GM12878 (cell line): ENCODE measurements at regions not wholly inside any gene's neighbourhood (a gene's known extent, or its start where the extent isn't known, plus 50 kb on each side); places are given as distances from the start of the nearest gene placed in this dataset.
A peak's percentile ranks its signal among the peaks of the same experiment; 100 is the strongest.

Experiments
- ATAC-seq: fragments of 200-7000 bp; cut with Tn5 transposase; 3 replicates; pipeline ENCODE4 v1.9.1; 2020; ENCODE audit warnings: mild to moderate bottlenecking, moderate library complexity
- BruUV-seq: library from RNA; stranded (reverse); fragments of 400-500 nt; replicated peaks from 2 replicates; lab custom pipeline; 2021; lab: Mats Ljungman, UMichigan
- CTCF ChIA-PET: fragments of 300-600 bp; sonication (Branson Sonifier 250); formaldehyde crosslinking; extraction: SDS; loops from one replicate; lab custom pipeline; 2021; ENCODE audit warnings: inconsistent platforms; lab: Yijun Ruan, JAX
- POLR2A ChIA-PET: fragments of 350-600 bp; formaldehyde crosslinking; extraction: SDS; loops from one replicate; lab custom pipeline; 2021; ENCODE audit warnings: inconsistent platforms; lab: Charles Lee
- RAD21 ChIA-PET: fragments of 300-600 bp; sonication (Branson Sonifier 250); formaldehyde crosslinking; loops from one replicate; lab custom pipeline; 2023; ENCODE audit warnings: antibody characterized with exemption; ENCODE audit not compliant: unreplicated experiment; lab: Charles Lee
- SMC1A ChIA-PET: fragments of 300-600 bp; sonication (Branson Sonifier 250); formaldehyde crosslinking; loops from one replicate; lab custom pipeline; 2023; ENCODE audit not compliant: unreplicated experiment, uncharacterized antibody; lab: Charles Lee
- DNase-seq: peaks from one replicate; pipeline ENCODE4 v3.0.0-alpha.2; 2011; ENCODE audit warnings: low read depth, low spot score
- FAIRE-seq: peaks from 3 replicates; lab custom pipeline; 2011; peaks lifted over from hg19 to GRCh38; lab: Jason Lieb, UNC
- H2AFZ ChIP-seq: 2 replicates; pipeline ENCODE4 v1.6.0; 2011; ENCODE audit warnings: low read depth, low read length, control low read depth; ENCODE audit not compliant: control insufficient read depth
- H3K27ac ChIP-seq: 2 replicates; pipeline ENCODE4 v1.5.1; 2011; ENCODE audit warnings: control low read depth; ENCODE audit not compliant: control insufficient read depth, insufficient read depth
- H3K27me3 ChIP-seq, 2 experiments: replicated peaks in 1 of 2; 2 replicates each; pipeline versions ENCODE4 v1.6.0 to v1.6.1; 2011; ENCODE audit warnings: low read length in 1 of 2; ENCODE audit not compliant: control insufficient read depth in 2 of 2, insufficient read depth in 2 of 2
- H3K36me3 ChIP-seq, 2 experiments: 2 replicates each; pipeline ENCODE4 v1.5.1; 2011; ENCODE audit warnings: low read length in 1 of 2; ENCODE audit not compliant: control insufficient read depth in 2 of 2, insufficient read depth in 2 of 2
- H3K4me1 ChIP-seq: 2 replicates; pipeline ENCODE4 v1.6.1; 2011; ENCODE audit warnings: mild to moderate bottlenecking, low read length, moderate library complexity, mixed read lengths; ENCODE audit not compliant: control insufficient read depth, insufficient read depth
- H3K4me2 ChIP-seq: 2 replicates; pipeline ENCODE4 v1.6.0; 2011; ENCODE audit warnings: control low read depth; ENCODE audit not compliant: control insufficient read depth, insufficient read depth
- H3K4me3 ChIP-seq: fragments of 200-600 bp; sonication (generic); 2 replicates; pipeline ENCODE4 v1.5.1; 2016
- H3K79me2 ChIP-seq: 2 replicates; pipeline ENCODE4 v1.6.0; 2011; ENCODE audit warnings: low read length; ENCODE audit not compliant: control insufficient read depth, insufficient read depth
- H3K9ac ChIP-seq: 2 replicates; pipeline ENCODE4 v1.8.0; 2011; ENCODE audit warnings: low read length, control low read depth, mixed read lengths; ENCODE audit not compliant: control insufficient read depth, insufficient read depth
- H3K9me3 ChIP-seq: replicated peaks from 3 replicates; pipeline ENCODE4 v1.5.1; 2011; ENCODE audit warnings: mild to moderate bottlenecking, low read length; ENCODE audit not compliant: control insufficient read depth, insufficient read depth
- H4K20me1 ChIP-seq: 2 replicates; pipeline ENCODE4 v1.6.0; 2011; ENCODE audit not compliant: control insufficient read depth, insufficient read depth
- ASH2L ChIP-seq: fragments of 300-600, 200-600 bp; sonication (generic); IDR thresholded peaks from 2 replicates; pipeline ENCODE4 v1.6.1; 2017; ENCODE audit warnings: low read depth, mild to moderate bottlenecking, borderline replicate concordance
- ATF7 ChIP-seq: fragments of 450-650 bp; IDR thresholded peaks from 2 replicates; pipeline ENCODE4 v1.6.1; 2016; ENCODE audit warnings: low read depth, mild to moderate bottlenecking
- BCL3 ChIP-seq: IDR thresholded peaks from 2 replicates; pipeline ENCODE4 v1.6.1; 2011; ENCODE audit warnings: borderline replicate concordance, low read depth, mild to moderate bottlenecking, moderate library complexity, low read length; ENCODE audit not compliant: insufficient read depth, poor library complexity, severe bottlenecking
- CEBPB ChIP-seq, 2 experiments: fragments of 150-350 bp in 1 of 2; IDR thresholded peaks; 2 replicates each; pipeline ENCODE4 v1.6.1; 2012 to 2014; ENCODE audit warnings: low read depth in 2 of 2, low read length in 2 of 2, borderline replicate concordance in 1 of 2, inconsistent platforms in 1 of 2
- KAT2A ChIP-seq: conservative IDR thresholded peaks from 2 replicates; pipeline ENCODE4 v1.6.1; 2011; ENCODE audit warnings: low read depth, low read length; ENCODE audit not compliant: control insufficient read depth
- MYC ChIP-seq: IDR thresholded peaks from 2 replicates; pipeline ENCODE4 v1.6.1; 2011; ENCODE audit warnings: mild to moderate bottlenecking, low read length, moderate library complexity, inconsistent platforms; ENCODE audit not compliant: insufficient read depth, insufficient replicate concordance, insufficient read length, severe bottlenecking
- NR2C1 ChIP-seq: fragments of 450-650 bp; IDR thresholded peaks from 2 replicates; pipeline ENCODE4 v1.6.1; 2017; ENCODE audit warnings: antibody characterized with exemption, mild to moderate bottlenecking, moderate library complexity
- RAD51 ChIP-seq: fragments of 450-650 bp; IDR thresholded peaks from 2 replicates; pipeline ENCODE4 v1.6.1; 2016; ENCODE audit warnings: moderate library complexity, mild to moderate bottlenecking, inconsistent platforms
- RELB ChIP-seq: fragments of 450-650 bp; IDR thresholded peaks from 2 replicates; pipeline ENCODE4 v1.6.1; 2017; ENCODE audit warnings: low read depth, mild to moderate bottlenecking, moderate library complexity
- SIX5 ChIP-seq: IDR thresholded peaks from 2 replicates; pipeline ENCODE4 v1.6.1; 2011; ENCODE audit warnings: mild to moderate bottlenecking, low read depth, low read length, moderate library complexity; ENCODE audit not compliant: severe bottlenecking
- TCF7 ChIP-seq: IDR thresholded peaks from 2 replicates; pipeline ENCODE4 v1.6.1; 2014; ENCODE audit warnings: antibody characterized with exemption, borderline replicate concordance
- ZBTB33 ChIP-seq: fragments of 450-650 bp; IDR thresholded peaks from 2 replicates; pipeline ENCODE4 v1.6.1; 2017; ENCODE audit warnings: mild to moderate bottlenecking
- ZNF24 ChIP-seq: fragments of 450-650 bp; IDR thresholded peaks from 2 replicates; pipeline ENCODE4 v1.6.1; 2017; ENCODE audit warnings: antibody characterized with exemption, mild to moderate bottlenecking
- WGBS: methylation state at CpG from one replicate; pipeline ENCODE4 v1.1.6; 2016; ENCODE audit warnings: low lambda C conversion rate; ENCODE audit not compliant: insufficient replicate concordance, insufficient coverage; ENCODE audit errors: missing lambda C conversion rate; 5-methylcytosine and 5-hydroxymethylcytosine counted together
- in situ Hi-C: fragments of 300-500 bp; cut with MboI; formaldehyde crosslinking; loops from 9 replicates; pipeline ENCODE4 v1.14.3; 2018; ENCODE audit warnings: mixed read lengths
- intact Hi-C: fragments of 100-400 bp; cut with micrococcal nuclease; formaldehyde crosslinking; loops from one replicate; pipeline ENCODE4 v1.14.2; 2022; ENCODE audit not compliant: unreplicated experiment
- TF ChIP-seq, protein P1 (sequence below): IDR thresholded peaks from 2 replicates; pipeline ENCODE4 v1.6.1; 2011; ENCODE audit warnings: mild to moderate bottlenecking, low read depth, low read length, moderate library complexity; ENCODE audit not compliant: insufficient replicate concordance

GRCh38 chr21:19999369-20000272 is 998.6 kb upstream of the NCAM2 start:
- FAIRE-seq = no peak
- no peak for TF ChIP-seq BCL3
- TF ChIP-seq ZNF24 = no peak
- TF ChIP-seq RELB = peak; percentile 71; the same call in 1 of the 2 replicates
- no peak for TF ChIP-seq RAD51
- no peak for TF ChIP-seq CEBPB (IDR thresholded peaks at IDR 0.05; ENCODE audit: borderline replicate concordance in 1 of 2, low read depth in 2 of 2, low read length in 2 of 2)
- no peak for TF ChIP-seq SIX5
- TF ChIP-seq NR2C1 = peak; percentile 40; the same call in 1 of the 2 replicates
- no peak for TF ChIP-seq MYC
- no peak for TF ChIP-seq TCF7
- TF ChIP-seq ZBTB33 = no peak
- TF ChIP-seq KAT2A = no peak
- TF ChIP-seq, protein P1, sequence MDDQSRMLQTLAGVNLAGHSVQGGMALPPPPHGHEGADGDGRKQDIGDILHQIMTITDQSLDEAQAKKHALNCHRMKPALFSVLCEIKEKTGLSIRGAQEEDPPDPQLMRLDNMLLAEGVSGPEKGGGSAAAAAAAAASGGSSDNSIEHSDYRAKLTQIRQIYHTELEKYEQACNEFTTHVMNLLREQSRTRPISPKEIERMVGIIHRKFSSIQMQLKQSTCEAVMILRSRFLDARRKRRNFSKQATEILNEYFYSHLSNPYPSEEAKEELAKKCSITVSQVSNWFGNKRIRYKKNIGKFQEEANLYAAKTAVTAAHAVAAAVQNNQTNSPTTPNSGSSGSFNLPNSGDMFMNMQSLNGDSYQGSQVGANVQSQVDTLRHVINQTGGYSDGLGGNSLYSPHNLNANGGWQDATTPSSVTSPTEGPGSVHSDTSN = no peak
- peak; percentile 87 for TF ChIP-seq ATF7
- TF ChIP-seq ASH2L = no peak

More at GRCh38 chr21:19999369-20000272, 998.6 kb upstream of the NCAM2 start:
- no peaks in the 10 kb centered on the region for H3K4me1 ChIP-seq
- no peak overlapping the region for H3K4me2 ChIP-seq
- RAD21 ChIA-PET = no interaction called here
- H3K9ac ChIP-seq = no peak overlapping the region
- peak; percentile 90 for ATAC-seq
- H4K20me1 ChIP-seq = no peaks in the 10 kb centered on the region
- POLR2A ChIA-PET = no interaction called here
- no peaks in the 10 kb centered on the region for H3K36me3 ChIP-seq
- no peak overlapping the region for H2AFZ ChIP-seq
- H3K27ac ChIP-seq = no peak overlapping the region
- CTCF ChIA-PET = no interaction called here
- H3K79me2 ChIP-seq = no peaks in the 10 kb centered on the region
- TSS peak; percentile 72 for BruUV-seq
- intact Hi-C loops = no loop called here
- 46% methylated on average over 23 of the region's 23 CpGs for WGBS
- SMC1A ChIA-PET = no interaction called here
- H3K4me3 ChIP-seq = no peak overlapping the region
- no peaks in the 10 kb centered on the region for H3K27me3 ChIP-seq
- DNase-seq = no peak
- in situ Hi-C loops = loop anchor here (25.0 kb wide), 1 partner anchor 88 kb away; no protein-coding TSS in a partner anchor
- H3K9me3 ChIP-seq = no peaks in the 10 kb centered on the region; the same call in 2 of the 3 replicates
